Transverse colon (tissue), 4 donors: ENCODE measurements at regions not wholly inside any gene's neighbourhood (a gene's known extent, or its start where the extent isn't known, plus 50 kb on each side); places are given as distances from the start of the nearest gene placed in this dataset.
"Not testable (repeated sequence)": the region's sequence is repeated elsewhere in the genome, so short reads cannot be mapped to it uniquely, and the experiment has no call there.

Experiments used
- DNase-seq: peaks from one replicate; pipeline ENCODE4 v3.0.0-alpha.2; 2019
- H3K27ac ChIP-seq, 4 donors: fragments of 200-600 bp; sonication (generic); 2 replicates each; pipeline ENCODE4 v1.5.1; 2016 to 2018; ENCODE audit warnings: inconsistent platforms in 4 of 4
- H3K27me3 ChIP-seq: fragments of 200-600 bp; sonication (generic); 2 replicates; pipeline ENCODE4 v1.5.1; 2017; ENCODE audit warnings: inconsistent platforms
- H3K36me3 ChIP-seq, 4 donors: fragments of 200-600 bp; sonication (generic); 2 replicates each; pipeline ENCODE4 v1.5.1; 2017 to 2019; ENCODE audit warnings: inconsistent platforms in 4 of 4
- H3K4me1 ChIP-seq, 4 donors: fragments of 200-600 bp; sonication (generic); 2 replicates each; pipeline ENCODE4 v1.5.1; 2017 to 2020; ENCODE audit warnings: inconsistent platforms in 4 of 4
- H3K4me3 ChIP-seq, 4 donors: fragments of 200-600 bp; sonication (generic); 1 replicate in 1 of 4; 2 replicates in 3 of 4; pipeline versions ENCODE4 v1.5.1 to v1.6.1; 2017 to 2019; ENCODE audit warnings: inconsistent platforms in 4 of 4
- H3K9me3 ChIP-seq, 2 donors: fragments of 200-600 bp; sonication (generic); 2 replicates each; pipeline ENCODE4 v1.5.1; 2017 to 2019; ENCODE audit warnings: inconsistent platforms in 2 of 2
- CTCF ChIP-seq, 5 experiments: fragments of 200-600 bp in 3 of 5; fragments of 450-650 bp in 2 of 5; sonication (generic) in 3 of 5; IDR thresholded peaks; 1 replicate in 2 of 5; 2 replicates in 3 of 5; pipeline ENCODE4 v1.5.1; 2016 to 2017; ENCODE audit warnings: antibody characterized with exemption in 5 of 5, inconsistent platforms in 3 of 5, mild to moderate bottlenecking in 2 of 5, moderate library complexity in 1 of 5
- EP300 ChIP-seq: sonication (generic); formaldehyde crosslinking; IDR thresholded peaks from one replicate; pipeline ENCODE4 v1.6.1; 2017; ENCODE audit warnings: antibody characterized with exemption, low read depth
- POLR2A ChIP-seq: fragments of 450-650 bp; IDR thresholded peaks from one replicate; pipeline ENCODE4 v1.6.1; 2016; ENCODE audit warnings: antibody characterized with exemption, mild to moderate bottlenecking, moderate library complexity
- POLR2AphosphoS5 ChIP-seq, 3 donors: sonication (generic); formaldehyde crosslinking; IDR thresholded peaks; one replicate each; pipeline ENCODE4 v1.6.1; 2016; ENCODE audit warnings: antibody characterized with exemption in 3 of 3
- WGBS, 2 donors: methylation state at CpG; one replicate each; pipeline ENCODE4 v1.1.5; 2018; ENCODE audit warnings: low coverage in 1 of 2; 5-methylcytosine and 5-hydroxymethylcytosine counted together
- in situ Hi-C, 4 donors: fragments of 200-750 bp; cut with MboI; loops; one replicate each; pipeline versions ENCODE4 v1.15.0 to v1.15.1; 2017; ENCODE audit warnings: low sequenced_read_pairs in 3 of 4, low pct_ligation_motif_present in 1 of 4, low pct_unique_long_range_greater_than_20kb in 1 of 4
- intact Hi-C: fragments of 100-400 bp; cut with DNase I; formaldehyde crosslinking; loops from one replicate; pipeline ENCODE4 v1.15.1; 2023; ENCODE audit warnings: low total_unique reads

GRCh38 chr6:10343320-10343719 is 71.6 kb downstream of the TFAP2A start:
- no peaks in the 10 kb centered on the region for H3K27me3 ChIP-seq
- no peak overlapping the region for H3K27ac ChIP-seq
- WGBS, 2 donors, result 22 to 55% methylated on average over 1 to 4 of the region's 4 CpGs
- no peaks in the 10 kb centered on the region for H3K9me3 ChIP-seq
- TF ChIP-seq POLR2A (no peak), POLR2AphosphoS5 (IDR thresholded peaks at IDR 0.05) (no peak), CTCF (IDR thresholded peaks at IDR 0.05) (no peak), EP300 (no peak)
- H3K4me1 ChIP-seq, result peaks cover 0 to 5% (median 0%) of the 10 kb centered on the region in 4 donors
- no peaks in the 10 kb centered on the region for H3K36me3 ChIP-seq
- DNase-seq, result no peak
- H3K4me3 ChIP-seq, result no peak overlapping the region
- intact Hi-C loops (no loop called here), in situ Hi-C loops (no loop called here)

DNA sequence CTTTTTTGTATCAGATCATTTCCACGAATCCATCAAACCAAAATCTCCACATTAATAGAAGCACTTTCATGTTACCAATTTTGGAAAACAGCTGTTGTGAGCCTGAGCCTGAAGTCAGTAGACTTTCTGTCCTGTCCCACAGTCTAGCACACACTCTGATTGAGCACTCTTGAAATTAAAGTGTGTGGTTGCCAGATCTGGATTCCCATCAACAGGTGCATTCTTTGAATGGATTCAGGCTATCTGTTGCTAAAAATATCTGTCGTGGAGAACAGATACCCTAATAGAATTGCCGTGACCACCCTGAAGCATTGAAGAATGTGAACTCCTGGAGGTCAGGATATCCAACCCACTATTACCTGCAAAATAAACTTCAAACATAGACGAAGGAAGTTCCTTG is 73.3 kb downstream of the TFAP2A start:
- Histone ChIP-seq H3K27ac (no peak overlapping the region), H3K9me3 (no peaks in the 10 kb centered on the region), H3K4me3 (no peak overlapping the region), H3K36me3 (no peaks in the 10 kb centered on the region), H3K4me1 (peaks cover 0 to 5% (median 0%) of the 10 kb centered on the region in 4 donors), H3K27me3 (no peaks in the 10 kb centered on the region)
- in situ Hi-C loops (no loop called here), intact Hi-C loops (no loop called here)
- DNase-seq, result no peak
- TF ChIP-seq CTCF (IDR thresholded peaks at IDR 0.05), result no peak
- TF ChIP-seq EP300, result no peak
- TF ChIP-seq POLR2AphosphoS5 (IDR thresholded peaks at IDR 0.05), result no peak
- TF ChIP-seq POLR2A, result no peak
- 61 to 67% methylated on average over 4 of the region's 4 CpGs for WGBS, 2 donors

- in situ Hi-C loops, result no loop called here
- Histone ChIP-seq H3K27me3 (no peaks in the 10 kb centered on the region), H3K27ac (no peak overlapping the region), H3K36me3 (no peaks in the 10 kb centered on the region), H3K9me3 (no peaks in the 10 kb centered on the region), H3K4me1 (no peaks in the 10 kb centered on the region), H3K4me3 (no peak overlapping the region)
- WGBS, 2 donors, result 80 to 85% methylated on average over 7 to 16 of the region's 16 CpGs
- no peak for DNase-seq
- TF ChIP-seq CTCF (IDR thresholded peaks at IDR 0.05) (no peak), POLR2A (no peak), POLR2AphosphoS5 (IDR thresholded peaks at IDR 0.05) (no peak), EP300 (no peak)
- intact Hi-C loops, result no loop called here
Measured at GRCh38 chr6:10338151-10338550, 76.7 kb downstream of the TFAP2A start.

DNA sequence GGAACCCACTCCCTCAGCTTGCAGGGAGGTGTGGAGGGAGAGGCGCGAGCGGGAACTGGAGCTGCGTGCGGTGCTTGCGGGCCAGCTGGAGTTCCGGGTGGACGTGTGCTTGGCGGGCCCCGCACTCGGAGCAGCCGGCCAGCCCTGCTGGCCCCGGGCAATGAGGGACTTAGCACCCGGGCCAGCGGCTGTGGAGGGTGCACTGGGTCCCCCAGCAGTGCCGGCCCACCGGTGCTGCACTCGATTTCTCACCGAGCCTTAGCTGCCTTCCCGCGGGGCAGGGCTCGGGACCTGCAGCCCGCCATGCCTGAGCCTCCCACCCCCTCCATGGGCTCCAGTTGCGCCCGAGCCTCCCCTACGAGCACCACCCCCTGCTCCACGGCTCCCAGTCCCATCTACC is 77.5 kb downstream of the TFAP2A start:
- DNase-seq, H3K27ac ChIP-seq, in situ Hi-C loops, H3K36me3 ChIP-seq, H3K4me1 ChIP-seq, H3K27me3 ChIP-seq, H3K9me3 ChIP-seq, H3K4me3 ChIP-seq, intact Hi-C loops: not testable (repeated sequence)
- 96% methylated on average over 6 of the region's 27 CpGs; no CpG with 5 or more reads in 1 of the 2 donors for WGBS, 2 donors

DNA sequence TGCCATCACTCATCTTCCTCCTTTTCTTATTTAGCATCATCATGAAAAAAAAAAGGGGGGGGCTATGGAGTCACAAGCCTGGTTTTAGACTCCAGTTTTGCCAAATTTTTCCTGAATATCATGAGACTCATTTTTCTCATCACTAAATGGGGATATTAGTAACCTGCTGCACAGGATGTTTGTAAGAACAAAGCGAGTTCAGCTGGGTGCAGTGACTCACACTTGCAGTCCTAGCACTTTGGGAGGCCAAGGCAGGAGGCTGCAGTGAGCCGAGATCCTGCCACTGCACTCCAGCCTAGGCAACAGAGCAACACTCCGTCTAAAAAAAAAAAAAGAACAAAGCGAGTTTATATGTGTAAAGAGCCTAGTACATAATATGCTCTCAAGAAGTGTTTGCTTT is 82.8 kb downstream of the TFAP2A start:
- Histone ChIP-seq H3K9me3 (no peaks in the 10 kb centered on the region), H3K4me3 (no peak overlapping the region), H3K36me3 (no peaks in the 10 kb centered on the region), H3K27me3 (no peaks in the 10 kb centered on the region), H3K27ac (no peak overlapping the region), H3K4me1 (no peaks in the 10 kb centered on the region)
- no peak for DNase-seq
- no peak for TF ChIP-seq EP300
- no peak for TF ChIP-seq POLR2A
- TF ChIP-seq POLR2AphosphoS5 (IDR thresholded peaks at IDR 0.05), result no peak
- TF ChIP-seq CTCF (IDR thresholded peaks at IDR 0.05), result no peak
- in situ Hi-C loops, result no loop called here
- 73 to 81% methylated on average over 4 of the region's 4 CpGs for WGBS, 2 donors
- intact Hi-C loops, result no loop called here
